HG02885 (cell line): ENCODE measurements at regions not wholly inside any gene's neighbourhood (a gene's known extent, or its start where the extent isn't known, plus 50 kb on each side); places are given as distances from the start of the nearest gene placed in this dataset.
"Not testable (repeated sequence)": the region's sequence is repeated elsewhere in the genome, so short reads cannot be mapped to it uniquely, and the experiment has no call there.

Experiments
- ATAC-seq: cut with Tn5 transposase; IDR thresholded peaks from one replicate; pipeline ENCODE4 v1.9.1; 2021; ENCODE audit warnings: mild to moderate bottlenecking; ENCODE audit not compliant: unreplicated experiment, poor library complexity

GRCh38 chr10:3892440-3893425, 107.7 kb upstream of the KLF6 start:
- no peak for ATAC-seq

- ATAC-seq: no peak
These were observed 106.4 kb upstream of the KLF6 start for GRCh38 chr10:3891396-3891795.

- no peak for ATAC-seq
These were observed 105.8 kb upstream of the KLF6 start for GRCh38 chr10:3890602-3891352.

GRCh38 chr10:3889961-3890522, 105.0 kb upstream of the KLF6 start:
- ATAC-seq: no peak

- peak; percentile 89 for ATAC-seq
These were observed 103.0 kb upstream of the KLF6 start for GRCh38 chr10:3887885-3888476.

- ATAC-seq: no peak
These were observed 102.4 kb upstream of the KLF6 start for GRCh38 chr10:3887404-3887803.

GRCh38 chr10:3886641-3887251, 101.7 kb upstream of the KLF6 start:
- no peak for ATAC-seq

- no peak for ATAC-seq
These were observed 101.2 kb upstream of the KLF6 start for GRCh38 chr10:3886191-3886590.

- ATAC-seq: no peak
These were observed 97.8 kb upstream of the KLF6 start for GRCh38 chr10:3882855-3883254.

- ATAC-seq: no peak
These were observed 96.6 kb upstream of the KLF6 start for GRCh38 chr10:3881622-3882021.

GRCh38 chr10:3879073-3879472, 94.1 kb upstream of the KLF6 start:
- ATAC-seq: no peak

GRCh38 chr10:3877211-3878000, 92.4 kb upstream of the KLF6 start:
- no peak for ATAC-seq

- no peak for ATAC-seq
These were observed 91.4 kb upstream of the KLF6 start for GRCh38 chr10:3876350-3876962.

GRCh38 chr10:3875842-3876235, 90.8 kb upstream of the KLF6 start:
- ATAC-seq: no peak

GRCh38 chr10:3874990-3875841, 90.2 kb upstream of the KLF6 start:
- ATAC-seq: peak; percentile 76

- not testable (repeated sequence) for ATAC-seq
These were observed 89.6 kb upstream of the KLF6 start for GRCh38 chr10:3874610-3874989.

- ATAC-seq: peak; percentile 76
These were observed 88.9 kb upstream of the KLF6 start for GRCh38 chr10:3873728-3874461.
